ENCODE measurements at regions not wholly inside any gene's neighbourhood (a gene's known extent, or its start where the extent isn't known, plus 50 kb on each side); places are given as distances from the start of the nearest gene placed in this dataset.

- no peaks in the 10 kb centered on the region for H3K9me3 ChIP-seq (ENCODE audit: control insufficient read depth, insufficient read depth, low read depth, low read length)
- ChIA-PET POLR2A (interaction anchor here (0.7 kb wide), 1 partner anchor 651 kb away, joined by 3 read pairs; no protein-coding TSS in a partner anchor), CTCF (no interaction called here)
- no peak for DNase-seq (ENCODE audit: low read depth, low spot score)
- BruUV-seq (replicated peaks): no TSS peak
- ATAC-seq: no peak
- intact Hi-C loops (cut with micrococcal nuclease; ENCODE audit: unreplicated experiment): no loop called here
- H3K4me1 ChIP-seq (ENCODE audit: control insufficient read depth, insufficient read depth, low read length): no peaks in the 10 kb centered on the region
- H3K27ac ChIP-seq (ENCODE audit: low read length): no peak overlapping the region
- TF ChIP-seq SIN3A (IDR thresholded peaks at IDR 0.05; ENCODE audit: borderline replicate concordance, insufficient read depth, low read depth, low read length) (no peak), POLR2AphosphoS5 (IDR thresholded peaks at IDR 0.05; ENCODE audit: low read depth, low read length) (no peak), CTCF (IDR thresholded peaks at IDR 0.05) (no peak), TCF7L2 (IDR thresholded peaks at IDR 0.05; ENCODE audit: low read depth, low read length) (no peak)
- TF ChIP-seq, protein P1, sequence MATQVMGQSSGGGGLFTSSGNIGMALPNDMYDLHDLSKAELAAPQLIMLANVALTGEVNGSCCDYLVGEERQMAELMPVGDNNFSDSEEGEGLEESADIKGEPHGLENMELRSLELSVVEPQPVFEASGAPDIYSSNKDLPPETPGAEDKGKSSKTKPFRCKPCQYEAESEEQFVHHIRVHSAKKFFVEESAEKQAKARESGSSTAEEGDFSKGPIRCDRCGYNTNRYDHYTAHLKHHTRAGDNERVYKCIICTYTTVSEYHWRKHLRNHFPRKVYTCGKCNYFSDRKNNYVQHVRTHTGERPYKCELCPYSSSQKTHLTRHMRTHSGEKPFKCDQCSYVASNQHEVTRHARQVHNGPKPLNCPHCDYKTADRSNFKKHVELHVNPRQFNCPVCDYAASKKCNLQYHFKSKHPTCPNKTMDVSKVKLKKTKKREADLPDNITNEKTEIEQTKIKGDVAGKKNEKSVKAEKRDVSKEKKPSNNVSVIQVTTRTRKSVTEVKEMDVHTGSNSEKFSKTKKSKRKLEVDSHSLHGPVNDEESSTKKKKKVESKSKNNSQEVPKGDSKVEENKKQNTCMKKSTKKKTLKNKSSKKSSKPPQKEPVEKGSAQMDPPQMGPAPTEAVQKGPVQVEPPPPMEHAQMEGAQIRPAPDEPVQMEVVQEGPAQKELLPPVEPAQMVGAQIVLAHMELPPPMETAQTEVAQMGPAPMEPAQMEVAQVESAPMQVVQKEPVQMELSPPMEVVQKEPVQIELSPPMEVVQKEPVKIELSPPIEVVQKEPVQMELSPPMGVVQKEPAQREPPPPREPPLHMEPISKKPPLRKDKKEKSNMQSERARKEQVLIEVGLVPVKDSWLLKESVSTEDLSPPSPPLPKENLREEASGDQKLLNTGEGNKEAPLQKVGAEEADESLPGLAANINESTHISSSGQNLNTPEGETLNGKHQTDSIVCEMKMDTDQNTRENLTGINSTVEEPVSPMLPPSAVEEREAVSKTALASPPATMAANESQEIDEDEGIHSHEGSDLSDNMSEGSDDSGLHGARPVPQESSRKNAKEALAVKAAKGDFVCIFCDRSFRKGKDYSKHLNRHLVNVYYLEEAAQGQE (IDR thresholded peaks at IDR 0.05; ENCODE audit: insufficient read depth in 1 of 2, low read depth in 2 of 2, low read length in 1 of 2): no peak
- H3K27me3 ChIP-seq (ENCODE audit: control insufficient read depth, insufficient read depth, low read length): no peaks in the 10 kb centered on the region
- no peak overlapping the region for H3K4me3 ChIP-seq (ENCODE audit: low read depth in 2 of 2, low read length in 2 of 2)
- no peaks in the 10 kb centered on the region for H3K36me3 ChIP-seq (ENCODE audit: control insufficient read depth, insufficient read depth, low read length)
- in situ Hi-C loops (cut with HindIII; ENCODE audit: low pct_unique_long_range_greater_than_20kb, low sequenced_read_pairs): no loop called here
Measured at GRCh38 chr21:26280148-26280547, 109.6 kb upstream of the APP start.

DNA sequence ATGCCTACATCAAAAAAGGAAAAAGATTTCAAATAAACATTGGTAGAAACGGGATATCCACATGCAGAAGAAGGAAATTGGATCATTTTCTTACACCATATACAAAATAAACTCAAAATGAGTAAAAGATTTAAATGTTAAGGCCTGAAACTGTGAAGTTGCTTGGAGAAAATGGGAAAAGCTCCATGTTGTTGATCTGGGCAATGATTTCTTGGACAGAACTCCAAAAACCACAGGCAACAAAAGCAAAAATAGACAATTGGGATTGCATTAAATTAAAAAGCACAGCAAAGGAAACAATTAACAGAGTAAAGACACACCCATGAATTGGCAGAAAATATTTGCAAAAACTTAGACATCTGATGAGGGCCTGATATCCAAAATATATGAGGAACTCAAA, 105.2 kb upstream of the APP start:
- DNase-seq (ENCODE audit: low read depth, low spot score) (no peak), ATAC-seq (no peak)
- POLR2A ChIA-PET: no interaction called here
- H3K27ac ChIP-seq (ENCODE audit: low read length): no peak overlapping the region
- in situ Hi-C loops (cut with HindIII; ENCODE audit: low pct_unique_long_range_greater_than_20kb, low sequenced_read_pairs): no loop called here
- no peaks in the 10 kb centered on the region for H3K27me3 ChIP-seq (ENCODE audit: control insufficient read depth, insufficient read depth, low read length)
- H3K4me3 ChIP-seq (ENCODE audit: low read depth in 2 of 2, low read length in 2 of 2): no peak overlapping the region
- intact Hi-C loops (cut with micrococcal nuclease; ENCODE audit: unreplicated experiment): no loop called here
- BruUV-seq (replicated peaks): no TSS peak
- TF ChIP-seq SIN3A (IDR thresholded peaks at IDR 0.05; ENCODE audit: borderline replicate concordance, insufficient read depth, low read depth, low read length): no peak
- TF ChIP-seq, protein P1 (IDR thresholded peaks at IDR 0.05; ENCODE audit: insufficient read depth in 1 of 2, low read depth in 2 of 2, low read length in 1 of 2): no peak
- no peak for TF ChIP-seq TCF7L2 (IDR thresholded peaks at IDR 0.05; ENCODE audit: low read depth, low read length)
- TF ChIP-seq POLR2AphosphoS5 (IDR thresholded peaks at IDR 0.05; ENCODE audit: low read depth, low read length): no peak
- TF ChIP-seq CTCF (IDR thresholded peaks at IDR 0.05): no peak
- no peaks in the 10 kb centered on the region for H3K4me1 ChIP-seq (ENCODE audit: control insufficient read depth, insufficient read depth, low read length)
- CTCF ChIA-PET: no interaction called here
- no peaks in the 10 kb centered on the region for H3K36me3 ChIP-seq (ENCODE audit: control insufficient read depth, insufficient read depth, low read length)
- peaks cover 7% of the 10 kb centered on the region; the same call in 1 of the 2 replicates for H3K9me3 ChIP-seq (ENCODE audit: control insufficient read depth, insufficient read depth, low read depth, low read length)

Measured in Panc1 (cell line).